ENCODE measurements at regions not wholly inside any gene's neighbourhood (a gene's known extent, or its start where the extent isn't known, plus 50 kb on each side); places are given as distances from the start of the nearest gene placed in this dataset.

GRCh38 chr4:163663454-163664225, 169.2 kb downstream of the TMA16 start:
- TF ChIP-seq CTCF (IDR thresholded peaks at IDR 0.05; ENCODE audit: low read depth, low read length) (no peak), POLR2A (IDR thresholded peaks at IDR 0.05; ENCODE audit: extremely low read depth, insufficient read length) (no peak)

Data from NB4 (cell line).